ENCODE measurements at regions not wholly inside any gene's neighbourhood (a gene's known extent, or its start where the extent isn't known, plus 50 kb on each side); places are given as distances from the start of the nearest gene placed in this dataset.

DNA sequence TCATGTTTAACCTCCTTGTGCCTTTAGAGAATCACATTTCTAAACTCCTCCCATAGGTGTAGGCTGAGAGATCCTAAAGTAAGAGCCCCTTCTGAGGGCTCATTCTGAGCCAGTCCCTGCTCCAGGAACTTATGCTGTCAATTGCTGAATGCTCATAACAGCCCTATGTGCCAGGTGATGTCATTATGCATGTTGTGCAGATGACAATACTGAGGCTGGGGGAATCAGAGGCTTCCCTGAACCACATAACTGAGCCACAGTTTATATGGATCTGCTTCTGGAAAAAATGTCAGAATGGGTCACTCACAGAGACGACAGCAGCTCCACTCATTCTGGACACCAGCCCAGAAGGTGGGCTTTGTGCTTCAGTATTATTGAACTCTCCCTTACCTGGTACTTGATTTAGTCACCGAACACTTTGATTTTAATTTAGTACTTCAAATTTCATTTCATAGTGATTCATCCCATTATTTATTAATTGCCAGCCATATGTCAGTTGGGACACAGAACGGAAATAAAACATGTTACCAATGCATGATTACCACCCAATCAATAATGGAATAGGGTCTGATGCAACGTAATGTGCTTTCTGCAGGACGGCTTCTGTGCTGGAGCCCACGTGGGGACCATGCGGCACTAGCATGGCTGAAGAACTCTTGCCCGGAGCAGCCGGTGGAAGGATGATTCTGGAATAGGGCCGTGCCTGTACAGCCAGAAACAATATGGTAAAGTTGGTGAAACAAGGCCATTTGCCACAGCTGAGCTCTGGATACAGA is 406.3 kb downstream of the IRX1 start:
- no peak for TF ChIP-seq POLR2A (IDR thresholded peaks at IDR 0.05)
- TF ChIP-seq CTCF (IDR thresholded peaks at IDR 0.05): no peak

Data from esophagus squamous epithelium (tissue), 4 donors.